HG03558 (cell line): ENCODE measurements at regions not wholly inside any gene's neighbourhood (a gene's known extent, or its start where the extent isn't known, plus 50 kb on each side); places are given as distances from the start of the nearest gene placed in this dataset.

ENCODE experiments used
- ATAC-seq: cut with Tn5 transposase; IDR thresholded peaks from one replicate; pipeline ENCODE4 v1.9.1; 2021; ENCODE audit warnings: moderate number of reproducible peaks; ENCODE audit not compliant: unreplicated experiment; ENCODE audit errors: extremely low read depth

GRCh38 chr2:120659275-120659977 is 76.2 kb upstream of the GLI2 start:
- ATAC-seq: no peak

- no peak for ATAC-seq
These were observed 75.5 kb upstream of the GLI2 start for GRCh38 chr2:120660056-120660694.

- no peak for ATAC-seq
These were observed 74.8 kb upstream of the GLI2 start for GRCh38 chr2:120660771-120661459.

GRCh38 chr2:120661551-120661950 is 74.1 kb upstream of the GLI2 start:
- ATAC-seq: no peak

- no peak for ATAC-seq
These were observed 73.6 kb upstream of the GLI2 start for GRCh38 chr2:120662046-120662445.

GRCh38 chr2:120662746-120663145 is 72.9 kb upstream of the GLI2 start:
- ATAC-seq: no peak

- ATAC-seq: no peak
These were observed 69.2 kb upstream of the GLI2 start for GRCh38 chr2:120666433-120666832.

GRCh38 chr2:120667981-120668380 is 67.7 kb upstream of the GLI2 start:
- no peak for ATAC-seq

GRCh38 chr2:120669121-120669952 is 66.3 kb upstream of the GLI2 start:
- ATAC-seq: no peak

- no peak for ATAC-seq
These were observed 65.7 kb upstream of the GLI2 start for GRCh38 chr2:120669971-120670370.

- no peak for ATAC-seq
These were observed 65.3 kb upstream of the GLI2 start for GRCh38 chr2:120670371-120670770.

GRCh38 chr2:120670771-120671480 is 64.7 kb upstream of the GLI2 start:
- no peak for ATAC-seq

- no peak for ATAC-seq
These were observed 63.0 kb upstream of the GLI2 start for GRCh38 chr2:120672526-120673204.

- ATAC-seq: no peak
These were observed 62.5 kb upstream of the GLI2 start for GRCh38 chr2:120673205-120673550.

- no peak for ATAC-seq
These were observed 62.1 kb upstream of the GLI2 start for GRCh38 chr2:120673571-120674061.

GRCh38 chr2:120674246-120675170 is 61.2 kb upstream of the GLI2 start:
- ATAC-seq: no peak

- ATAC-seq: no peak
These were observed 60.1 kb upstream of the GLI2 start for GRCh38 chr2:120675460-120676130.

GRCh38 chr2:120677221-120677620 is 58.4 kb upstream of the GLI2 start:
- ATAC-seq: no peak
